ENCODE measurements at regions not wholly inside any gene's neighbourhood (a gene's known extent, or its start where the extent isn't known, plus 50 kb on each side); places are given as distances from the start of the nearest gene placed in this dataset.
"Not testable (repeated sequence)": the region's sequence is repeated elsewhere in the genome, so short reads cannot be mapped to it uniquely, and the experiment has no call there.

DNA sequence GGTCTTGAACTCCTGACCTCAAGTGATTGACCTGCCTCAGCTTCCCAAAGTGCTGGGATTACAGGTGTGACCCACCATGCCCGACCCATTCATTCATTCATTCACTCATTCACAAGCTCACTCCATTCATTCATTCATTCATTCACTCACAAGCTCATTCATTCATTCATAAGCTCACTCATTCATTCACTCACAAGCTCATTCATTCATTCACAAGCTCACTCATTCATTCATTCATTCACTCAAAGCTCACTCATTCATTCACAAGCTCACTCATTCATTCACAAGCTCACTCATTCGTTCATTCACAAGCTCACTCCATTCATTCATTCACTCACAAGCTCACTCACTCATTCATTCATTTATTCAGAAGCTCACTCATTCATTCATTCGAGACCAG lies 198.6 kb downstream of the SHOX start:
- ChIA-PET CTCF (no interaction called here), POLR2A (no interaction called here)
- no peak for TF ChIP-seq CTCF (IDR thresholded peaks at IDR 0.05; ENCODE audit: control extremely low read depth, extremely low read depth, low read depth, missing control alignments)
- no peak for DNase-seq (ENCODE audit: extremely low spot score)

DNA sequence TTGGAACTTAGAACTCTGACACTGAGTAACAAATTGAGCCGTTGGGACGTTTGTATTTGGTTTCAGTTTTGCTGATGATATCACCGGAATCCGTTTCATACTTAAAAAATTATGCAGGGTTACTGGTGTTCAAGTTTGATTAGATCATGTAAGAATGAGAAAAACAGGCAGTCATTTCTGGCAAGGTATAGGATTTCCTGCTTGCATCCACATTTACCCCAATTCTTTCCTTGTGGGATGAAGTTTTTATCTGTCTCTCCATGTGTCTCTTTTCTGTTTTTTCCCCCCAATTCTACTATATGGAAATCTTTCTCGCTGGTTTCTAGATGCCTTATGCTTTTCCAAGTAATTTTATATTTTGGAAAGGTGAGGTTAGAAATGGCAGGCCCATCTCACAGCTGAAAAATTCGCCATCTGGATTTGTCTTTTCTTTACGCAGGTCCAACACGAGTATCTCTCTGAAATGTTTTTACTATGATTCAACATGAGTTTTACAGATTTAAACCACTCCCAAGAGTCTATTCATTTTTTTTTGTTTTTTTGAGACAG lies 197.9 kb downstream of the SHOX start:
- ChIA-PET POLR2A (no interaction called here), CTCF (no interaction called here)
- DNase-seq (ENCODE audit: extremely low spot score): no peak
- TF ChIP-seq CTCF (IDR thresholded peaks at IDR 0.05; ENCODE audit: control extremely low read depth, extremely low read depth, low read depth, missing control alignments): no peak

DNA sequence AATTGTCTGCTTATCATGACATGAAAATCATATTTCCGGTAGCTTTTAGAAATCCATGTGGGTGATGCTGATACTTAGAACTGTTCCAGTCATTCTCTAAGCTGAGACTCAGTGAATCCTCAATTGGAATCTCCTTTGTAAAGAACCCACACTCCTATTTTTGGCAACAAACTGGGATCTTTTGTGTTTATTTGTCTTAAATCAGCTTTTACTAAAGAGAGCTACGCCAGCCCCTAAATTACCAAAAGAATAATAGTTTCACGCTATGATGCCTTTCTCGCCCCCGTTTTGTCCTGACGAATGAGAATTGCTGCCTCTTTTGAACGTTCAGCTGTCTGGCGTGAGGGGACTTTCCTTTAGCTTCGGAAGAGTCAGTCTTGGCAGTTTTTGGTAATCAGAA lies 195.9 kb downstream of the SHOX start:
- ChIA-PET CTCF (no interaction called here), POLR2A (no interaction called here)
- no peak for TF ChIP-seq CTCF (IDR thresholded peaks at IDR 0.05; ENCODE audit: control extremely low read depth, extremely low read depth, low read depth, missing control alignments)
- no peak for DNase-seq (ENCODE audit: extremely low spot score)

GRCh38 chrX:825991-826390 lies 195.4 kb downstream of the SHOX start:
- POLR2A ChIA-PET: no interaction called here

DNA sequence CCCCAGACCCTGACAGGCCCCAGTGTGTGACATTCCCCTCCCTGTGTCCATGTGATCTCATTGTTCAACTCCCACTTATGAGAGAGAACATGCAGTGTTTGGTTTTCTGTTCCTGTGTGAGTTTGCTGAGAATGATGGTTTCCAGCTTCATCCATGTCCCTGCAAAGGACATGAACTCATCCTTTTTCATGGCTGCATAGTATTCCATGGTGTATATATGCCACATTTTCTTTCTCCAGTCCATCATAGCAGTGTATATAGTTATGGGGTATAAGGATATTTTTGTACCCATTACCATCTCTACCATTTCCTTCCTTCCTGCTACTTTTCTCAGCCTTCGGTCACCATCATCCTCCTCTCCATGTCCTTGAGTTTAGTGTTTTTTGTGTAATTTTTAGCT lies 192.5 kb downstream of the SHOX start:
- CTCF ChIA-PET; POLR2A ChIA-PET; DNase-seq (ENCODE audit: extremely low spot score): not testable (repeated sequence)

More at GRCh38 chrX:825991-826390, 195.4 kb downstream of the SHOX start:
- no peak for DNase-seq (ENCODE audit: extremely low spot score)
- CTCF ChIA-PET: no interaction called here
- no peak for TF ChIP-seq CTCF (IDR thresholded peaks at IDR 0.05; ENCODE audit: control extremely low read depth, extremely low read depth, low read depth, missing control alignments)

DNA sequence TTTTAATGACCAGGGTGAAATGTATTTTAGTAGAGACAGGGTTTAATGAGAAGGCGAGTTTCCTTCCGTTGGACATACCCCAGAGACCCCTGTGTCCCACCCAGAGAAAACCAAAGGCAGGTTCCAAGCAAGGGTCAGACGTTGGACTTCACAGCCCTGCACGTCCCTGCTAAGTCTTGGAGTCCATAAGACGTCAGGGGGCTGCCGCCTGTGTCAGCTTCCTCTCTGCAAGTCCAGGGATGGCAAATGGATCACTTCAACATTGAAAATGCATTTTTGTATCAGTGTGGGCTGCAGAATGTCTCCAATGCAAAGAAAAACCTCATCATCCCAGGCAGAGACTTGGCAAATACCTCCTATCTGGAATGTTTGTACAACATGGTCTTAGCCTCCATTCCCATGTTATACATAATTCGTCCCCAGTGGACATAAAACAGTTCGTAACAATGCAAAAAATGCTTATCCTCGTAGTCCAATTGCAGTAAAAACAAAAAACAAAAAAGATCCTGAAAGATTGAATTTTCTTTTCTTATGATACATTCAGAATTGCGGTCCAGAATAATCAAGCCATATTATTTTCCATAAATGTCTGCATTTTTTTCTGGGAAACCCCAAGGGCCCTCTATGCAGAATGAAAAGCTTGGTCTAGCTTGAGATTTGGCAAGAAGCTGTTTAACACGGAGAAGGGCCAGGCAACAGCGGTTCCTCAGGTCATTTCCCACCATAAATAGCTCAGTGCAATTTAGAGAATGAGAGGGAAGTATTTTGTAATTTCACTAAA lies 190.9 kb downstream of the SHOX start:
- POLR2A ChIA-PET: no interaction called here
- DNase-seq (ENCODE audit: extremely low spot score): no peak
- TF ChIP-seq CTCF (IDR thresholded peaks at IDR 0.05; ENCODE audit: control extremely low read depth, extremely low read depth, low read depth, missing control alignments): no peak
- CTCF ChIA-PET: no interaction called here

- ChIA-PET CTCF (no interaction called here), POLR2A (no interaction called here)
- no peak for DNase-seq (ENCODE audit: extremely low spot score)
- TF ChIP-seq CTCF (IDR thresholded peaks at IDR 0.05; ENCODE audit: control extremely low read depth, extremely low read depth, low read depth, missing control alignments): no peak
These were observed 189.1 kb downstream of the SHOX start for GRCh38 chrX:819684-820083.

Measured in GM10248 (cell line).